Tibial nerve (tissue), 4 donors: ENCODE measurements at regions not wholly inside any gene's neighbourhood (a gene's known extent, or its start where the extent isn't known, plus 50 kb on each side); places are given as distances from the start of the nearest gene placed in this dataset.

ENCODE experiments used
- EP300 ChIP-seq, 2 donors: sonication (generic); formaldehyde crosslinking; IDR thresholded peaks; one replicate each; pipeline ENCODE4 v1.6.1; 2017; ENCODE audit warnings: antibody characterized with exemption in 2 of 2, mild to moderate bottlenecking in 1 of 2
- TF ChIP-seq, protein P1 (sequence below), 5 experiments: fragments of 200-600 bp in 3 of 5; fragments of 450-650 bp in 2 of 5; sonication (generic) in 3 of 5; IDR thresholded peaks; one replicate each; pipeline ENCODE4 v1.5.1; 2016 to 2019; ENCODE audit warnings: antibody characterized with exemption in 5 of 5, mild to moderate bottlenecking in 3 of 5, moderate library complexity in 2 of 5

GRCh38 chr9:12469084-12469483 is 224.1 kb upstream of the TYRP1 start:
- TF ChIP-seq, protein P1, sequence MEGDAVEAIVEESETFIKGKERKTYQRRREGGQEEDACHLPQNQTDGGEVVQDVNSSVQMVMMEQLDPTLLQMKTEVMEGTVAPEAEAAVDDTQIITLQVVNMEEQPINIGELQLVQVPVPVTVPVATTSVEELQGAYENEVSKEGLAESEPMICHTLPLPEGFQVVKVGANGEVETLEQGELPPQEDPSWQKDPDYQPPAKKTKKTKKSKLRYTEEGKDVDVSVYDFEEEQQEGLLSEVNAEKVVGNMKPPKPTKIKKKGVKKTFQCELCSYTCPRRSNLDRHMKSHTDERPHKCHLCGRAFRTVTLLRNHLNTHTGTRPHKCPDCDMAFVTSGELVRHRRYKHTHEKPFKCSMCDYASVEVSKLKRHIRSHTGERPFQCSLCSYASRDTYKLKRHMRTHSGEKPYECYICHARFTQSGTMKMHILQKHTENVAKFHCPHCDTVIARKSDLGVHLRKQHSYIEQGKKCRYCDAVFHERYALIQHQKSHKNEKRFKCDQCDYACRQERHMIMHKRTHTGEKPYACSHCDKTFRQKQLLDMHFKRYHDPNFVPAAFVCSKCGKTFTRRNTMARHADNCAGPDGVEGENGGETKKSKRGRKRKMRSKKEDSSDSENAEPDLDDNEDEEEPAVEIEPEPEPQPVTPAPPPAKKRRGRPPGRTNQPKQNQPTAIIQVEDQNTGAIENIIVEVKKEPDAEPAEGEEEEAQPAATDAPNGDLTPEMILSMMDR (IDR thresholded peaks at IDR 0.05), result no peak
- no peak for TF ChIP-seq EP300 (IDR thresholded peaks at IDR 0.05)
